ENCODE measurements at regions not wholly inside any gene's neighbourhood (a gene's known extent, or its start where the extent isn't known, plus 50 kb on each side); places are given as distances from the start of the nearest gene placed in this dataset.

- no peak for DNase-seq (ENCODE audit: low spot score)
Observed at GRCh38 chr6:9532621-9533557, 882.0 kb downstream of the TFAP2A start.

DNA sequence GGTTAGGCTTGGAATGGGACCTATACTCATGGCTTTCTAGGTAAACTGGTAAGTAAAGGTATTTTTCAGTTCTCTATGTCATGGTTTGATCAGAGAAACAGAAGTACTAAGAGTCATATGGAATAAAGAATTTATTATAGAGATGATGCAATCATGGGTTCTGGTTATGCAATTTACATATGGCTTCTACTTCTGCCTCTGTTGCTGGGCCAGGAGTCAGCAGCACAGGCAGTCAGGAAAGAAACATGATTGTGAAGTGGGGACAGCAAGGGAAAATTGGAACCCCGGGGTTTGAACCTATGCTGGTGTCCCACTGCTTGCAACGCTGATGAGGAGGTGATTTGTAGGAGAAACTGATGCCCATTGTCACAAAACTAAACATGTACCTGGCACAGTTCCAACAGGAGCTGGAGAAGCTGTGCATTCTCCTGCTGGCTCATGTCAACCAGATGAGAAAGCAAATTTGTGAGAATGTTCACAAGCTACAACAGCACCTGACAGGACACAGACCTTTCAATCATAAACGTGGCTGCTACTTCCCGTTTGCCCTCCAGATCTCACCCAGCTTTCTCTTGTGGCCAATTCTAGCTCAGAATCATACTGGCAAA, 887.1 kb downstream of the TFAP2A start:
- peak; percentile 32 for DNase-seq (ENCODE audit: low spot score)

DNA sequence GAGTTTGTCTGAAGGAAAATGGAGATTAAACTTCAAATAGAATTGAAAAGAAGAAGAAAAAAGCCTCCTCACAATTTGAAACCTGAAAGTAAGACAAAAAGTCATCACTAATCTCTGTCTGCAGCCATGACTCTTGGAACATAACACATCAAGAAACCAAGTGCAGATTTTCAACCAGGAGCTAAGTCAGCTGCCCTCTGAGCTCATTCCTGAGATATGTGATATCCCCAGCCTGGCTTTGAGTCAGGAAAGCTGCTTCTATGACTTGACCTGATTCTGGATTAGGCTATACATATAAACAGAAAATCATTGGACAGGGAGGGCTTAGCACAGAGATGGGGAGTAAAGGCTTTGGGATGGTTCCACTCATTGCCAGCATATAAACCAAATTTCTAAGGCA, 891.4 kb downstream of the TFAP2A start:
- DNase-seq (ENCODE audit: low spot score): peak; percentile 96

DNA sequence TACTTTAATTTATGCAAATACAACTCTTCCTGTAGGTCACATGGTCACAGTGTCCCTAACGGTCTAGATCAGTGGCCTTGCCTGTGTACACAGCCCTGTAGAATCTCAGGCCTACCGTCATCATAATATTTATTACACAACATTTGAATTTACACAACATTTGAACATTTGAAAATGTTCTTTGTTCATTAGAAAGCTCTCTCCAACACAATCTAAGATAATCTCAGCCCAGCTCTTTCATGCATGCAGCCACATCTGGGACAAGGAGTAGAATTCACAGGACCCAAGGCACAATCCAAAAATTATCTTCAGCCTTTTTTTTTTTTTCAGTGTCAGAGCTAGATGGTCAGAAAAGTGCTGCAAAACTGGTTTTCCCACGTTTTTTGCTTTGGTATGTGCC, 892.8 kb downstream of the TFAP2A start:
- peak; percentile 35 for DNase-seq (ENCODE audit: low spot score)

GRCh38 chr6:9521152-9521530, 893.7 kb downstream of the TFAP2A start:
- no peak for DNase-seq (ENCODE audit: low spot score)

DNA sequence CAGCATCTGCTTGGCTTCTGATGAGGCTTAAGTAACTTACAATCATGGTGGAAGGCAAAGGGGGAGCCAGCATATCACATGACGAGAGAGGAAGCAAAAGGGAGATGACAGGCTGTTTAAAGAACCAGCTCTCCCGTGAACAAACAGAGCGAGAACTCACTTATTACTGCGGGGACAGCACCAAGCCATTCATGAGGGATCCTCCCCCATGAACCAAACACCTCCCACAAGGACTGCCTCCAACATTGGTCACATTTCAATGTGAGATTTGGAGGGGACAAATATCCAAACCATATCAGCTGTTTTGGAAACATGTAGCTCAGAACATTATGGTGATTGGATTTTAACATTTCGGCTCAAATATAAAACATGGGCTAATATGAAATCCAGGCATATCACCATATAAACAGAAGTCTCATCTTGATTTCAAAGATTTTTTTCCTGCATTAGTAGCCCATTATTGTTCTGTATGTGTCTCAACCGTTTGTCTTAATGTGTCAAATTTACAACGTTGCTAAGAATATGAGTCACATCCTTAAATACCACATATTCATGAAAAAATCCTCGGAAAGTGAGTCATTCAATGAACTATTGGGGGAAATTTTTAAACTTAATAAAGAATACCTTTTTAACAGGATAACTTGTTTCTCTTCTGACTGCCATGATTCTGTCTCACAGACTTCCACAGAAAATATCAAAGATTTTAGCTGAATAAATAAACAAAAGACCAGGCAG, 894.3 kb downstream of the TFAP2A start:
- peak; percentile 24 for DNase-seq (ENCODE audit: low spot score)

DNA sequence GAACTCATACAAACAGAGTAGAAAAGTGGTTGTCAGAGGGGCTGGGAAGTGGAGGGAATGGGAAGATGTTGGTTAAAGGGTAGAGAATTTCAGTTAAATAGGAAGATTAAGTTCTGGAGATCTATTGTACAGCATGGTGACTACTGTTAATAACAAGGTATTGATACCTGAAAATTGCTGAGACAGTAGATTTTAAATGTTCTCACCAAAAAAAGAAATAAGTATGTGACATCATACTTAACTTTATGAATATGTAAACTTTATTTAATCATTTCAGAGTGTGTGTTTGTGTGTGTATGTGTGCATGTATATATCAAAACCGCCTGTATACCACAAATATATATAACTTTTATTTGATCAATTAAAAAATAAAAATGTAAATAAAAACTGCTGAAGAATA, 896.4 kb downstream of the TFAP2A start:
- no peak for DNase-seq (ENCODE audit: low spot score)

DNA sequence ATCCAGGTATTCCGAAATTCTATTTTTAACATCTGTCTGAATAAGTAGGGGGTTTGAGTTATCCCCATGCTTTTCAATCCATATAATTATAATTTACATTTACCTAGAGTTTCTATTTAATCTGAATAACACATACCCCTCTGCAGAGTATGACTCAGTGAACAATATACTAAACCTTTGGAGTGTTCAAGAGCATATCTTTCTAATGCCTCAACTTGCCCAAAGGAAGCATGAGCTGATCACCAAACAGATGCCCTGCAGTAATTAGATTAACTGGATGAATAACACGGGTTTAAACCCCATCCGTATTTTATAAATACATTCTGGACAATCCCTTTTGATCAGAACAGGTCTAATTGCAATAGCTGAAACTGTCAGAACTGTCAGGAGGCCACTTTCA, 897.1 kb downstream of the TFAP2A start:
- DNase-seq (ENCODE audit: low spot score): no peak

DNA sequence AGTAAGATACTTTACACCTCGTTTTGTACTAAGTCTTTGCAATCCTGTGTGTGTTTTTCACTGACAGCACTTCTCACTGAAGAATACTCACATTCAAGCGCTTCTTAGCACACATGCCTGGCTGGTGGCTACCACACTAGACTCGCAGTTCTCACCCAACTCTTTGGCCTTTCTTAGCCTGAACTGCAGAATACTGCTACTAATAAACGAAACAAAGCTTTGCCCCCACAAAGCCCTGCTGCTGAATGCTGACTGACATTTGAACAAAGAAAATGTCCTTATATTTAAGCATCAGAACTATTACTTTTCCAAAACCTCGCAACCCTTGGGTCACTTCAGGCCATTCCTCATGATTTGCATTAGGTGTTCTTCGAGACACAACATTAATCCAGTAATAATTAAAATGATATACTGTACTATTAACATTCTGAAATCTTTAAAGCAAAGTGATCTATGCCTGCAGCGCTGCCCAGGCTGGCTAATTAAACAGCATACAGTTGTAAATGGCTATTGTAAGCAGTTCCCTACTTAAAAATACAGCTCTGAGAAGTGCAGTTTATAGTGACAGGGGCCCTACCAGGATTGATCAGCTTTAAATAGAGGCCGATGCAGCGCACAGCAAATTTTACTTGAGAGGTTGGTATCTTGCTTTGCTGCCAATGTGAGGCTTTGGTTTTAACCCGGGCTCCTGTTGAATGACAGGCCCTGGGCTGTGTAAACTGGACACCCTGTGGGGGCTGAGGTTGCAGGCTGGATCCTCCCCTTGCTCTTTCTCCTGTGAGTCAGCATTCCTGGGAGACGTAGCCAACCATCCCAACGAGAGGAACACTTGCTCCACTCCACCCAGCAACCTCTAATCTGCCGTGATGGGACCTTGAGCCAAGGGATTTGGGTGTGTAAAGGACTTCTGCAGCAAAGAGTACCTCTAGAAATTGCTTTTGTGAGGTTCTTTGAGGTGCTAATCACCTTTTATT, 899.0 kb downstream of the TFAP2A start:
- DNase-seq (ENCODE audit: low spot score): peak; percentile 74

- DNase-seq (ENCODE audit: low spot score): no peak
Observed at GRCh38 chr6:9514146-9514545, 900.7 kb downstream of the TFAP2A start.

- peak; percentile 4 for DNase-seq (ENCODE audit: low spot score)
Observed at GRCh38 chr6:9511157-9511556, 903.7 kb downstream of the TFAP2A start.

GRCh38 chr6:9507136-9507895, 907.6 kb downstream of the TFAP2A start:
- DNase-seq (ENCODE audit: low spot score): no peak

- DNase-seq (ENCODE audit: low spot score): no peak
Observed at GRCh38 chr6:9504191-9504590, 910.7 kb downstream of the TFAP2A start.

DNA sequence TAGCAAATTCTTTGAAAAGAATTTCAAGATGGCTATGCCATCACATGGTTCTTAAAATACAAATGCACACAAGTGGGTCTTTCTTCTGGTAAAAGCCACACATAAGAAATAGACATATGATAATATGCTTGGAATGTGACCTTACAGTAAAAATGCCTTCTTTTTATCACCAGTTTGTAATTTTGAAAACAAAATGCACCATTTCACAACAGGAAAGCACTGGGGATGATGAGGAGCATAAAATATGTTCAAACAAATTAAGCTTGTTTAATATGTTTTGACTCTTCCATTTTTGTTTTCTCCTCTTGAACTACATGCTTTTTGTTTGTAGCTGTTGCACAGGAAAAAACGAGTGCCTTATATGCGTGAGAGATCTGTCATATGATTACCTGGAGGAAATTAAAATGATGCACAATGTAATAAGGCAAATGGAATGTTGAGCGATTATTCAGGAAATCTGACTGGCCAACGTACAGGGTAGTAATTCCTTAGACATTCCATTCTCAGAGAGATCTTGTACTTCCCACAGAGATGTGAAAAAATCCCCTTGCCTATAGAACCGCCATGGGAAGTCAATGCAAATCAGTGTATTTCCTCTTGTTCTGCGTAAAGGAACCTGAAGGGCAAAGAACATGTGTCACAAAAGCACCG, 911.6 kb downstream of the TFAP2A start:
- no peak for DNase-seq (ENCODE audit: low spot score)

DNA sequence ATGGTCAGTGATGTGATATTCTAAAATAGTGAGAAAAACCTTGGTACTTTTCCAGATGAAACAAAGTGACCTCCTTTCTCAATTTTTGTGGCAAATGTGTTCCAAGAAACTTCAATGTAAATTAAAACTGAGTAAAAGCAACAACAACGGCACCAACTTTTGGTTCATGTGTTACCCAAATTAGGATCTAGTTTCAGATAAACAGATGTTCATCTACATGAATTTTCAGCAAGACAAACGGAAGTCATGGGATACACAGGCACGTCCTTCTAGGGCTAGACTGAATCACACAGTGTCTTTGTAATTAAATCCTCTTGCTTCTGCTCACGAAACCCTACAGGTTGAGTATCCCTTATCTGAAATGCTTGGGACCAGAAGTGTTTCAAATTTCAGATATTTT, 915.2 kb downstream of the TFAP2A start:
- no peak for DNase-seq (ENCODE audit: low spot score)

- no peak for DNase-seq (ENCODE audit: low spot score)
Observed at GRCh38 chr6:9496837-9497236, 918.0 kb downstream of the TFAP2A start.

- no peak for DNase-seq (ENCODE audit: low spot score)
Observed at GRCh38 chr6:9494864-9495263, 920.0 kb downstream of the TFAP2A start.

GRCh38 chr6:9492790-9493189, 922.1 kb downstream of the TFAP2A start:
- no peak for DNase-seq (ENCODE audit: low spot score)

GRCh38 chr6:9487128-9487527, 927.7 kb downstream of the TFAP2A start:
- no peak for DNase-seq (ENCODE audit: low spot score)

GRCh38 chr6:9485992-9486391, 928.9 kb downstream of the TFAP2A start:
- DNase-seq (ENCODE audit: low spot score): peak; percentile 21
